Aorta (tissue), 5 donors: ENCODE measurements at regions not wholly inside any gene's neighbourhood (a gene's known extent, or its start where the extent isn't known, plus 50 kb on each side); places are given as distances from the start of the nearest gene placed in this dataset.

ENCODE experiments used
- ATAC-seq: fragments of 200-7000 bp; cut with Tn5 transposase; one replicate; pipeline ENCODE4 v1.9.1; 2022; ENCODE audit warnings: moderate library complexity; ENCODE audit not compliant: low FRiP score
- DNase-seq, 2 donors: peaks; one replicate each; pipeline ENCODE4 v3.0.0-alpha.2; 2020
- H3K27ac ChIP-seq, 2 donors: one replicate each; pipeline ENCODE4 v1.5.1; 2013; ENCODE audit warnings: low read length in 2 of 2, mild to moderate bottlenecking in 2 of 2, moderate library complexity in 2 of 2, control low read depth in 1 of 2, inconsistent platforms in 1 of 2, low read depth in 1 of 2
- H3K27me3 ChIP-seq, 2 donors: one replicate each; pipeline ENCODE4 v1.6.1; 2013; ENCODE audit warnings: control low read depth in 1 of 2, low read length in 1 of 2, mild to moderate bottlenecking in 1 of 2, moderate library complexity in 1 of 2; ENCODE audit not compliant: insufficient read depth in 2 of 2, control insufficient read depth in 1 of 2
- H3K36me3 ChIP-seq, 2 donors: one replicate each; pipeline ENCODE4 v1.6.1; 2013; ENCODE audit warnings: control low read depth in 1 of 2, low read length in 1 of 2, mild to moderate bottlenecking in 1 of 2; ENCODE audit not compliant: insufficient read depth in 2 of 2, control insufficient read depth in 1 of 2
- H3K4me1 ChIP-seq, 2 donors: one replicate each; pipeline ENCODE4 v1.6.1; 2013; ENCODE audit warnings: low read length in 2 of 2, control low read depth in 1 of 2, mild to moderate bottlenecking in 1 of 2, moderate library complexity in 1 of 2; ENCODE audit not compliant: insufficient read depth in 2 of 2, control insufficient read depth in 1 of 2
- H3K4me3 ChIP-seq, 2 donors: one replicate each; pipeline ENCODE4 v1.5.1; 2013; ENCODE audit warnings: low read length in 2 of 2, control low read depth in 1 of 2, mild to moderate bottlenecking in 1 of 2
- H3K9me3 ChIP-seq: one replicate; pipeline ENCODE4 v1.6.1; 2013; ENCODE audit warnings: mild to moderate bottlenecking, low read length; ENCODE audit not compliant: control insufficient read depth
- WGBS, 2 donors: extraction: QIAGEN DNeasy Blood & Tissue Kit; methylation state at CpG; one replicate each; pipeline ENCODE4 v1.1.7; 2013; 5-methylcytosine and 5-hydroxymethylcytosine counted together
- intact Hi-C, 2 donors: fragments of 100-400 bp; cut with DNase I; formaldehyde crosslinking; loops; one replicate each; pipeline versions ENCODE4 v1.14.2 to v1.15.0; 2022
- donor health status: healthy with polysubstance abuse.
- donor health status: Bipolar disorder and iron deficiency.
- donor health status: DM: no; HTN: no; CAD: no.
- donor health status: DM: no; HTN: no; CAD: no.
- donor health status: DM: yes; HTN: yes; CAD: no.

GRCh38 chr18:27785815-27786471 is 391.0 kb downstream of the CDH2 start:
- ATAC-seq (no peak), DNase-seq (no peak)
- no peak overlapping the region for H3K27ac ChIP-seq
- whole genome bisulfite sequencing, 2 donors: 81 to 92% methylated on average over 16 of the region's 16 CpGs
- no peaks in the 10 kb centered on the region for H3K9me3 ChIP-seq
- H3K36me3 ChIP-seq: no peaks in the 10 kb centered on the region
- no peaks in the 10 kb centered on the region for H3K27me3 ChIP-seq
- no peak overlapping the region for H3K4me3 ChIP-seq
- intact Hi-C loops: no loop called here
- H3K4me1 ChIP-seq: no peaks in the 10 kb centered on the region

GRCh38 chr18:27780061-27780745 is 396.7 kb downstream of the CDH2 start:
- intact Hi-C loops: no loop called here
- DNase-seq (no peak), ATAC-seq (no peak)
- Histone ChIP-seq H3K9me3 (no peaks in the 10 kb centered on the region), H3K4me3 (no peak overlapping the region), H3K27ac (no peak overlapping the region), H3K27me3 (no peaks in the 10 kb centered on the region), H3K36me3 (no peaks in the 10 kb centered on the region), H3K4me1 (no peaks in the 10 kb centered on the region)
- 92% methylated on average over 4 of the region's 4 CpGs for WGBS, 2 donors

- Histone ChIP-seq H3K27me3 (no peaks in the 10 kb centered on the region), H3K4me1 (no peaks in the 10 kb centered on the region), H3K9me3 (no peaks in the 10 kb centered on the region), H3K36me3 (no peaks in the 10 kb centered on the region), H3K4me3 (no peak overlapping the region), H3K27ac (no peak overlapping the region)
- ATAC-seq (no peak), DNase-seq (no peak)
- intact Hi-C loops: no loop called here
- 38 to 43% methylated on average over 1 of the region's 1 CpG for WGBS, 2 donors
Observed at GRCh38 chr18:27778925-27779324, 398.0 kb downstream of the CDH2 start.

GRCh38 chr18:27778441-27778840 is 398.5 kb downstream of the CDH2 start:
- no peak overlapping the region for H3K27ac ChIP-seq

GRCh38 chr18:27772081-27772480 is 404.8 kb downstream of the CDH2 start:
- ATAC-seq (no peak), DNase-seq (no peak)
- Histone ChIP-seq H3K9me3 (no peaks in the 10 kb centered on the region), H3K36me3 (no peaks in the 10 kb centered on the region), H3K4me1 (peaks cover 0 to 2% of the 10 kb centered on the region in 2 donors), H3K27ac (no peak overlapping the region), H3K27me3 (no peaks in the 10 kb centered on the region), H3K4me3 (no peak overlapping the region)
- 83 to 88% methylated on average over 5 of the region's 5 CpGs for WGBS, 2 donors
- intact Hi-C loops: no loop called here

More at GRCh38 chr18:27778441-27778840, 398.5 kb downstream of the CDH2 start:
- Histone ChIP-seq H3K27me3 (no peaks in the 10 kb centered on the region), H3K4me3 (no peak overlapping the region), H3K4me1 (no peaks in the 10 kb centered on the region), H3K9me3 (no peaks in the 10 kb centered on the region), H3K36me3 (no peaks in the 10 kb centered on the region)
- ATAC-seq: no peak
- intact Hi-C loops: no loop called here
- no peak for DNase-seq
- 4 to 6% methylated on average over 2 of the region's 2 CpGs for WGBS, 2 donors

- ATAC-seq (no peak), DNase-seq (no peak)
- no peak overlapping the region for H3K4me3 ChIP-seq
- H3K27ac ChIP-seq: no peak overlapping the region
- no peaks in the 10 kb centered on the region for H3K36me3 ChIP-seq
- intact Hi-C loops: no loop called here
- H3K4me1 ChIP-seq: peaks cover 0 to 2% of the 10 kb centered on the region in 2 donors
- no peaks in the 10 kb centered on the region for H3K9me3 ChIP-seq
- no peaks in the 10 kb centered on the region for H3K27me3 ChIP-seq
Observed at GRCh38 chr18:27771571-27771970, 405.4 kb downstream of the CDH2 start.

GRCh38 chr18:27769152-27769551 is 407.8 kb downstream of the CDH2 start:
- Histone ChIP-seq H3K4me1 (peaks cover 0 to 2% of the 10 kb centered on the region in 2 donors), H3K9me3 (no peaks in the 10 kb centered on the region), H3K36me3 (no peaks in the 10 kb centered on the region), H3K27ac (no peak overlapping the region), H3K4me3 (no peak overlapping the region), H3K27me3 (no peaks in the 10 kb centered on the region)
- ATAC-seq: no peak
- DNase-seq: no peak
- intact Hi-C loops: no loop called here
- WGBS, 2 donors: 85 to 94% methylated on average over 1 of the region's 1 CpG

- intact Hi-C loops: no loop called here
- 45 to 54% methylated on average over 1 of the region's 1 CpG for WGBS, 2 donors
Observed at GRCh38 chr18:27763936-27764335, 413.0 kb downstream of the CDH2 start.

GRCh38 chr18:27763341-27763740 is 413.6 kb downstream of the CDH2 start:
- Histone ChIP-seq H3K36me3 (no peaks in the 10 kb centered on the region), H3K4me3 (no peak overlapping the region), H3K9me3 (no peaks in the 10 kb centered on the region), H3K27ac (no peak overlapping the region), H3K27me3 (no peaks in the 10 kb centered on the region), H3K4me1 (no peaks in the 10 kb centered on the region)
- intact Hi-C loops: no loop called here
- ATAC-seq (no peak), DNase-seq (no peak)

More at GRCh38 chr18:27763936-27764335, 413.0 kb downstream of the CDH2 start:
- Histone ChIP-seq H3K4me3 (no peak overlapping the region), H3K36me3 (no peaks in the 10 kb centered on the region), H3K4me1 (no peaks in the 10 kb centered on the region), H3K27ac (no peak overlapping the region), H3K27me3 (no peaks in the 10 kb centered on the region), H3K9me3 (no peaks in the 10 kb centered on the region)
- no peak for ATAC-seq
- no peak for DNase-seq
